Thyroid gland (tissue), 4 donors: ENCODE measurements at regions not wholly inside any gene's neighbourhood (a gene's known extent, or its start where the extent isn't known, plus 50 kb on each side); places are given as distances from the start of the nearest gene placed in this dataset.

ENCODE experiments used
- DNase-seq, 2 donors: peaks; one replicate each; pipeline ENCODE4 v3.0.0-alpha.2; 2019
- H3K27ac ChIP-seq, 3 donors: fragments of 200-600 bp; sonication (generic); 1 replicate in 2 of 3; 2 replicates in 1 of 3; pipeline ENCODE4 v1.5.1; 2016 to 2019; ENCODE audit warnings: mild to moderate bottlenecking in 1 of 3, moderate library complexity in 1 of 3
- H3K27me3 ChIP-seq: fragments of 200-600 bp; sonication (generic); one replicate; pipeline ENCODE4 v1.5.1; 2019
- H3K36me3 ChIP-seq, 2 donors: fragments of 200-600 bp; sonication (generic); one replicate each; pipeline ENCODE4 v1.5.1; 2016 to 2019
- H3K4me1 ChIP-seq, 2 donors: fragments of 200-600 bp; sonication (generic); one replicate each; pipeline ENCODE4 v1.5.1; 2017 to 2019
- H3K4me3 ChIP-seq, 3 donors: fragments of 200-600 bp; sonication (generic); replicated peaks in 1 of 3; 1 replicate in 2 of 3; 2 replicates in 1 of 3; pipeline ENCODE4 v1.5.1; 2016; ENCODE audit warnings: mild to moderate bottlenecking in 1 of 3
- H3K9me3 ChIP-seq: fragments of 200-600 bp; sonication (generic); one replicate; pipeline ENCODE4 v1.5.1; 2017
- CTCF ChIP-seq, 6 experiments: fragments of 200-600 bp in 3 of 6; fragments of 450-650 bp in 3 of 6; sonication (generic) in 3 of 6; IDR thresholded peaks; one replicate each; pipeline ENCODE4 v1.5.1; 2016 to 2019; ENCODE audit warnings: antibody characterized with exemption in 6 of 6, mild to moderate bottlenecking in 2 of 6, inconsistent platforms in 1 of 6, moderate library complexity in 1 of 6
- POLR2A ChIP-seq, 2 donors: fragments of 450-650 bp; IDR thresholded peaks; one replicate each; pipeline ENCODE4 v1.6.1; 2017; ENCODE audit warnings: antibody characterized with exemption in 2 of 2, mild to moderate bottlenecking in 2 of 2, moderate library complexity in 1 of 2
- WGBS, 2 donors: methylation state at CpG; one replicate each; pipeline ENCODE4 v1.1.5; 2017; 5-methylcytosine and 5-hydroxymethylcytosine counted together
- intact Hi-C: fragments of 100-400 bp; cut with DNase I; formaldehyde crosslinking; loops from one replicate; pipeline ENCODE4 v1.15.1; 2023

- Histone ChIP-seq H3K36me3 (no peaks in the 10 kb centered on the region), H3K27ac (no peak overlapping the region), H3K4me1 (no peaks in the 10 kb centered on the region), H3K4me3 (no peak overlapping the region), H3K27me3 (no peaks in the 10 kb centered on the region), H3K9me3 (no peaks in the 10 kb centered on the region)
- 92% methylated on average over 3 of the region's 3 CpGs for WGBS, 2 donors
- DNase-seq: no peak
- TF ChIP-seq CTCF (IDR thresholded peaks at IDR 0.05): no peak
- no peak for TF ChIP-seq POLR2A (IDR thresholded peaks at IDR 0.05)
- intact Hi-C loops: no loop called here
Observed at GRCh38 chr6:148086843-148087242, 255.8 kb upstream of the SASH1 start.

GRCh38 chr6:148087659-148088058 is 255.0 kb upstream of the SASH1 start:
- TF ChIP-seq POLR2A (IDR thresholded peaks at IDR 0.05) (no peak), CTCF (IDR thresholded peaks at IDR 0.05) (no peak)
- no peak overlapping the region for H3K4me3 ChIP-seq
- no peaks in the 10 kb centered on the region for H3K27me3 ChIP-seq
- no peak overlapping the region for H3K27ac ChIP-seq
- intact Hi-C loops: no loop called here
- WGBS, 2 donors: 92 to 95% methylated on average over 3 of the region's 3 CpGs
- H3K9me3 ChIP-seq: no peaks in the 10 kb centered on the region
- no peaks in the 10 kb centered on the region for H3K4me1 ChIP-seq
- H3K36me3 ChIP-seq: no peaks in the 10 kb centered on the region
- DNase-seq: no peak

- intact Hi-C loops: no loop called here
- no peaks in the 10 kb centered on the region for H3K27me3 ChIP-seq
- TF ChIP-seq POLR2A (IDR thresholded peaks at IDR 0.05): no peak
- no peak for TF ChIP-seq CTCF (IDR thresholded peaks at IDR 0.05)
- no peaks in the 10 kb centered on the region for H3K9me3 ChIP-seq
- H3K27ac ChIP-seq: no peak overlapping the region
- 89 to 90% methylated on average over 2 of the region's 2 CpGs for WGBS, 2 donors
- H3K36me3 ChIP-seq: no peaks in the 10 kb centered on the region
- no peaks in the 10 kb centered on the region for H3K4me1 ChIP-seq
- H3K4me3 ChIP-seq: no peak overlapping the region
- DNase-seq: no peak
Observed at GRCh38 chr6:148090326-148090725, 252.3 kb upstream of the SASH1 start.

GRCh38 chr6:148091394-148091793 is 251.2 kb upstream of the SASH1 start:
- H3K27ac ChIP-seq: no peak overlapping the region
- no peaks in the 10 kb centered on the region for H3K27me3 ChIP-seq
- H3K9me3 ChIP-seq: no peaks in the 10 kb centered on the region
- TF ChIP-seq POLR2A (IDR thresholded peaks at IDR 0.05) (no peak), CTCF (IDR thresholded peaks at IDR 0.05) (no peak)
- H3K36me3 ChIP-seq: no peaks in the 10 kb centered on the region
- H3K4me3 ChIP-seq: no peak overlapping the region
- no peak for DNase-seq
- no peaks in the 10 kb centered on the region for H3K4me1 ChIP-seq
- intact Hi-C loops: no loop called here

- no peak for DNase-seq
- Histone ChIP-seq H3K27me3 (no peaks in the 10 kb centered on the region), H3K4me1 (peaks cover 5 to 9% of the 10 kb centered on the region in 2 donors), H3K4me3 (no peak overlapping the region), H3K9me3 (no peaks in the 10 kb centered on the region), H3K27ac (no peak overlapping the region), H3K36me3 (no peaks in the 10 kb centered on the region)
- TF ChIP-seq CTCF (IDR thresholded peaks at IDR 0.05) (no peak), POLR2A (IDR thresholded peaks at IDR 0.05) (no peak)
- intact Hi-C loops: no loop called here
- WGBS, 2 donors: 91 to 92% methylated on average over 8 of the region's 8 CpGs
Observed at GRCh38 chr6:148103436-148103835, 239.2 kb upstream of the SASH1 start.
